Panc1 (cell line): ENCODE measurements at regions not wholly inside any gene's neighbourhood (a gene's known extent, or its start where the extent isn't known, plus 50 kb on each side); places are given as distances from the start of the nearest gene placed in this dataset.
"Not testable (repeated sequence)": the region's sequence is repeated elsewhere in the genome, so short reads cannot be mapped to it uniquely, and the experiment has no call there.

ENCODE experiments used
- ATAC-seq: fragments of 200-7000 bp; cut with Tn5 transposase; 2 replicates; pipeline ENCODE4 v1.9.1; 2020; ENCODE audit warnings: mild to moderate bottlenecking, moderate library complexity
- BruUV-seq: library from RNA; stranded (reverse); fragments of 400-500 nt; replicated peaks from 2 replicates; lab custom pipeline; 2021; lab: Mats Ljungman, UMichigan
- CTCF ChIA-PET: fragments of 300-600 bp; sonication (Branson Sonifier 250); formaldehyde crosslinking; loops from one replicate; lab custom pipeline; 2022; ENCODE audit warnings: antibody characterized with exemption; lab: Charles Lee
- POLR2A ChIA-PET: fragments of 300-600 bp; sonication (Branson Sonifier 250); formaldehyde crosslinking; loops from one replicate; lab custom pipeline; 2022; ENCODE audit warnings: antibody characterized with exemption; lab: Charles Lee
- DNase-seq: peaks from one replicate; pipeline ENCODE4 v3.0.0-alpha.2; 2010; ENCODE audit warnings: low read depth, low spot score
- H3K27ac ChIP-seq: 2 replicates; pipeline ENCODE4 v1.5.1; 2011; ENCODE audit warnings: mild to moderate bottlenecking, low read length, inconsistent platforms
- H3K27me3 ChIP-seq: fragments of 200-500 bp; sonication (Bioruptor generic); 2 replicates; pipeline ENCODE4 v1.6.0; 2014; ENCODE audit warnings: low read length, inconsistent platforms; ENCODE audit not compliant: control insufficient read depth, insufficient read depth
- H3K36me3 ChIP-seq: fragments of 200-500 bp; sonication (Bioruptor generic); 2 replicates; pipeline ENCODE4 v1.5.1; 2014; ENCODE audit warnings: inconsistent platforms, mild to moderate bottlenecking, low read length, moderate library complexity; ENCODE audit not compliant: control insufficient read depth, insufficient read depth
- H3K4me1 ChIP-seq: 2 replicates; pipeline ENCODE4 v1.5.1; 2011; ENCODE audit warnings: inconsistent platforms, mild to moderate bottlenecking, low read length, moderate library complexity; ENCODE audit not compliant: control insufficient read depth, insufficient read depth
- H3K4me3 ChIP-seq, 2 experiments: 2 replicates each; pipeline ENCODE4 v1.5.1; 2011 to 2012; ENCODE audit warnings: low read depth in 2 of 2, low read length in 2 of 2, mild to moderate bottlenecking in 2 of 2, inconsistent platforms in 1 of 2, moderate library complexity in 1 of 2
- H3K9me3 ChIP-seq: fragments of 200-500 bp; sonication (Bioruptor generic); 2 replicates; pipeline ENCODE4 v1.5.1; 2014; ENCODE audit warnings: low read depth, mild to moderate bottlenecking, inconsistent platforms, low read length, moderate library complexity; ENCODE audit not compliant: control insufficient read depth, insufficient read depth
- POLR2AphosphoS5 ChIP-seq: IDR thresholded peaks from 2 replicates; pipeline ENCODE4 v1.6.1; 2012; ENCODE audit warnings: mild to moderate bottlenecking, low read depth, low read length, moderate library complexity
- SIN3A ChIP-seq: IDR thresholded peaks from 2 replicates; pipeline ENCODE4 v1.6.1; 2012; ENCODE audit warnings: low read depth, mild to moderate bottlenecking, low read length, moderate library complexity, borderline replicate concordance; ENCODE audit not compliant: insufficient read depth
- TCF7L2 ChIP-seq: IDR thresholded peaks from 2 replicates; pipeline ENCODE4 v1.6.1; 2011; ENCODE audit warnings: mild to moderate bottlenecking, low read depth, low read length, inconsistent platforms
- in situ Hi-C: cut with HindIII; loops from 2 replicates; pipeline ENCODE4 v1.10.0; 2016; ENCODE audit warnings: low sequenced_read_pairs, low pct_unique_long_range_greater_than_20kb
- intact Hi-C: fragments of 100-400 bp; cut with micrococcal nuclease; formaldehyde crosslinking; loops from one replicate; pipeline ENCODE4 v1.10.0; 2022; ENCODE audit not compliant: unreplicated experiment
- TF ChIP-seq, protein P1 (sequence below), 2 experiments: IDR thresholded peaks; 2 replicates each; pipeline ENCODE4 v1.6.1; 2011 to 2012; ENCODE audit warnings: low read depth in 2 of 2, control low read depth in 1 of 2, low read length in 1 of 2, mild to moderate bottlenecking in 1 of 2, moderate library complexity in 1 of 2; ENCODE audit not compliant: insufficient read depth in 1 of 2
- TF ChIP-seq, protein P2 (sequence below): fragments of 450-650 bp; IDR thresholded peaks from 2 replicates; pipeline ENCODE4 v1.5.1; 2017; ENCODE audit warnings: mild to moderate bottlenecking

GRCh38 chr5:179451114-179451827, 99.1 kb upstream of the RUFY1 start:
- no peaks in the 10 kb centered on the region for H3K27me3 ChIP-seq
- H3K4me1 ChIP-seq: no peaks in the 10 kb centered on the region
- TF ChIP-seq TCF7L2 (no peak), SIN3A (no peak), POLR2AphosphoS5 (no peak)
- TF ChIP-seq, protein P1, sequence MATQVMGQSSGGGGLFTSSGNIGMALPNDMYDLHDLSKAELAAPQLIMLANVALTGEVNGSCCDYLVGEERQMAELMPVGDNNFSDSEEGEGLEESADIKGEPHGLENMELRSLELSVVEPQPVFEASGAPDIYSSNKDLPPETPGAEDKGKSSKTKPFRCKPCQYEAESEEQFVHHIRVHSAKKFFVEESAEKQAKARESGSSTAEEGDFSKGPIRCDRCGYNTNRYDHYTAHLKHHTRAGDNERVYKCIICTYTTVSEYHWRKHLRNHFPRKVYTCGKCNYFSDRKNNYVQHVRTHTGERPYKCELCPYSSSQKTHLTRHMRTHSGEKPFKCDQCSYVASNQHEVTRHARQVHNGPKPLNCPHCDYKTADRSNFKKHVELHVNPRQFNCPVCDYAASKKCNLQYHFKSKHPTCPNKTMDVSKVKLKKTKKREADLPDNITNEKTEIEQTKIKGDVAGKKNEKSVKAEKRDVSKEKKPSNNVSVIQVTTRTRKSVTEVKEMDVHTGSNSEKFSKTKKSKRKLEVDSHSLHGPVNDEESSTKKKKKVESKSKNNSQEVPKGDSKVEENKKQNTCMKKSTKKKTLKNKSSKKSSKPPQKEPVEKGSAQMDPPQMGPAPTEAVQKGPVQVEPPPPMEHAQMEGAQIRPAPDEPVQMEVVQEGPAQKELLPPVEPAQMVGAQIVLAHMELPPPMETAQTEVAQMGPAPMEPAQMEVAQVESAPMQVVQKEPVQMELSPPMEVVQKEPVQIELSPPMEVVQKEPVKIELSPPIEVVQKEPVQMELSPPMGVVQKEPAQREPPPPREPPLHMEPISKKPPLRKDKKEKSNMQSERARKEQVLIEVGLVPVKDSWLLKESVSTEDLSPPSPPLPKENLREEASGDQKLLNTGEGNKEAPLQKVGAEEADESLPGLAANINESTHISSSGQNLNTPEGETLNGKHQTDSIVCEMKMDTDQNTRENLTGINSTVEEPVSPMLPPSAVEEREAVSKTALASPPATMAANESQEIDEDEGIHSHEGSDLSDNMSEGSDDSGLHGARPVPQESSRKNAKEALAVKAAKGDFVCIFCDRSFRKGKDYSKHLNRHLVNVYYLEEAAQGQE (IDR thresholded peaks at IDR 0.05; ENCODE audit: insufficient read depth in 1 of 2, low read depth in 2 of 2, low read length in 1 of 2): no peak
- TF ChIP-seq, protein P2, sequence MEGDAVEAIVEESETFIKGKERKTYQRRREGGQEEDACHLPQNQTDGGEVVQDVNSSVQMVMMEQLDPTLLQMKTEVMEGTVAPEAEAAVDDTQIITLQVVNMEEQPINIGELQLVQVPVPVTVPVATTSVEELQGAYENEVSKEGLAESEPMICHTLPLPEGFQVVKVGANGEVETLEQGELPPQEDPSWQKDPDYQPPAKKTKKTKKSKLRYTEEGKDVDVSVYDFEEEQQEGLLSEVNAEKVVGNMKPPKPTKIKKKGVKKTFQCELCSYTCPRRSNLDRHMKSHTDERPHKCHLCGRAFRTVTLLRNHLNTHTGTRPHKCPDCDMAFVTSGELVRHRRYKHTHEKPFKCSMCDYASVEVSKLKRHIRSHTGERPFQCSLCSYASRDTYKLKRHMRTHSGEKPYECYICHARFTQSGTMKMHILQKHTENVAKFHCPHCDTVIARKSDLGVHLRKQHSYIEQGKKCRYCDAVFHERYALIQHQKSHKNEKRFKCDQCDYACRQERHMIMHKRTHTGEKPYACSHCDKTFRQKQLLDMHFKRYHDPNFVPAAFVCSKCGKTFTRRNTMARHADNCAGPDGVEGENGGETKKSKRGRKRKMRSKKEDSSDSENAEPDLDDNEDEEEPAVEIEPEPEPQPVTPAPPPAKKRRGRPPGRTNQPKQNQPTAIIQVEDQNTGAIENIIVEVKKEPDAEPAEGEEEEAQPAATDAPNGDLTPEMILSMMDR: no peak
- CTCF ChIA-PET: no interaction called here
- POLR2A ChIA-PET: no interaction called here
- ATAC-seq: no peak
- no peak overlapping the region for H3K4me3 ChIP-seq
- H3K27ac ChIP-seq: no peak overlapping the region
- H3K9me3 ChIP-seq: no peaks in the 10 kb centered on the region
- H3K36me3 ChIP-seq: no peaks in the 10 kb centered on the region
- intact Hi-C loops (no loop called here), in situ Hi-C loops (no loop called here)
- no TSS peak for BruUV-seq
- DNase-seq: no peak

DNA sequence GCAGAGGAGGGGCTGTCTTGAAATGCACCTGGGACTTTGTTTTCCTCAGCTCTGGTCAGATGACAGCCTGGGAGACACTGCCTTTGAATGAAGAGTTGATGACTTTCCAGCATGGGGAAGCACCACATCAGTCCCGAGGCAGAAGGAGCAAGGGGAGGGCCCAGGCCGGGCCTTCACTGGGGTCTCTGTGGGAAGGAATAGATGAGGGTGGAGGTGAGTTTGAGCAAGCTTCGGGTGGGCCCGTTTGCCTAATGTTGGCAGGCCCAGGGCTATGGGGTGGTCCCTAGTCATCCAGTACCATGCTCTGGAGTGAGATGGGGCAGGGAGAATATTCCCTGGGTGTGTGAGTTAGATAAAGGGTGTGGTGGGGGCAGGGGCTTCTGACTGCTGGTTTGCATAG, 100.4 kb upstream of the RUFY1 start:
- H3K27ac ChIP-seq, H3K4me1 ChIP-seq, H3K36me3 ChIP-seq, H3K9me3 ChIP-seq, H3K27me3 ChIP-seq, DNase-seq, CTCF ChIA-PET, ATAC-seq, BruUV-seq, in situ Hi-C loops, H3K4me3 ChIP-seq, intact Hi-C loops, POLR2A ChIA-PET: not testable (repeated sequence)

DNA sequence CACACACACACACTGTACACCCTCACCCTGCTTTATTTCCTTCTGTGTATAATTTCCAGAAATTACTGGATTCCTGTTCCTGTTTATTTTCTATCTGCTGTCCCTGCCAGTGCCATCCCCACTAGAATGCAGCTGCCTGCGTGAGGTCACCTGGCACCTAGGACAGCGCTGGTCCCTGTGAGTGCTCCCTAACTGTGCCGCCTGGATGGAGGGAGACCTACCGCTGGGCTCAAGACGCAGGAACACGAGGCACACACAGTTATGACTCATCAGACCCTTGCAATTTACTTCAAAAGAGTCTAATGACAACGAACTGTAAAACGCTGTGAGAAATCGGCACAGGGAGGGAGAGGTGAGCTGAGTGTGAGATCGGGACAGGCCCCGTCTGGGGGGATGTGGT, 102.1 kb upstream of the RUFY1 start:
- H3K4me1 ChIP-seq, H3K27ac ChIP-seq, ATAC-seq, H3K36me3 ChIP-seq, BruUV-seq, in situ Hi-C loops, H3K27me3 ChIP-seq, POLR2A ChIA-PET, intact Hi-C loops, CTCF ChIA-PET, H3K4me3 ChIP-seq, DNase-seq, H3K9me3 ChIP-seq: not testable (repeated sequence)

DNA sequence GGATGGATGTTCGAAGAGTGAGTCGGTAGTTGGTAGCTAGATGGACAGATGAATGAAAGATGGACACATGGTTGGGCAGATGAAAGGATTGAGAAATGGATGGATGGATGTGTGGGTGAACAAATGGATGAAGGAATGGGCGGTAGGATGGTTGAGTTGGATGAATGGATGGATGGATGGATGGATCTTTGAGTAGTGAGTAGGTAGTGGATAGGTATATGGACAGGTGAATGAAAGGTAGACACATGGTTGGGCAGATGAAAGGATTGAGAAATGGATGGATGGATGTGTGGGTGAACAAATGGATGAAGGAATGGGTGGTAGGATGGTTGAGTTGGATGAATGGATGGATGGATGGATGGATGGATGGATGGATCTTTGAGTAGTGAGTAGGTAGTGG, 97.0 kb upstream of the ADAMTS2 start:
- H3K4me3 ChIP-seq, CTCF ChIA-PET, H3K27ac ChIP-seq, POLR2A ChIA-PET, ATAC-seq, H3K36me3 ChIP-seq, H3K9me3 ChIP-seq, H3K4me1 ChIP-seq, intact Hi-C loops, BruUV-seq, DNase-seq, in situ Hi-C loops, H3K27me3 ChIP-seq: not testable (repeated sequence)
